AG09319 (cell line): ENCODE measurements at regions not wholly inside any gene's neighbourhood (a gene's known extent, or its start where the extent isn't known, plus 50 kb on each side); places are given as distances from the start of the nearest gene placed in this dataset.

Experiments
- DNase-seq: peaks from one replicate; pipeline ENCODE4 v3.0.0-alpha.2; 2010; ENCODE audit warnings: low read depth; ENCODE audit errors: extremely low read depth
- CTCF ChIP-seq: IDR thresholded peaks from 2 replicates; pipeline ENCODE4 v1.5.1; 2011; ENCODE audit warnings: low read depth, mild to moderate bottlenecking, inconsistent platforms, low read length, moderate library complexity

- no peak for TF ChIP-seq CTCF
- DNase-seq: no peak
These were observed 98.7 kb upstream of the ARHGAP24 start for GRCh38 chr4:85376285-85376684.

- no peak for TF ChIP-seq CTCF
- no peak for DNase-seq
These were observed 93.0 kb upstream of the ARHGAP24 start for GRCh38 chr4:85381968-85382367.

GRCh38 chr4:85391071-85391470 is 83.9 kb upstream of the ARHGAP24 start:
- TF ChIP-seq CTCF: no peak
- DNase-seq: no peak

GRCh38 chr4:85391589-85392410 is 83.2 kb upstream of the ARHGAP24 start:
- DNase-seq: no peak
- no peak for TF ChIP-seq CTCF

- DNase-seq: no peak
- TF ChIP-seq CTCF: no peak
These were observed 81.7 kb upstream of the ARHGAP24 start for GRCh38 chr4:85393201-85393600.

- no peak for TF ChIP-seq CTCF
- no peak for DNase-seq
These were observed 76.7 kb upstream of the ARHGAP24 start for GRCh38 chr4:85398276-85398675.

GRCh38 chr4:85399270-85399669 is 75.7 kb upstream of the ARHGAP24 start:
- no peak for DNase-seq
- TF ChIP-seq CTCF: no peak
